AG10803 (cell line): ENCODE measurements at regions not wholly inside any gene's neighbourhood (a gene's known extent, or its start where the extent isn't known, plus 50 kb on each side); places are given as distances from the start of the nearest gene placed in this dataset.

Experiments
- DNase-seq: peaks from one replicate; pipeline ENCODE4 v3.0.0; 2010; ENCODE audit warnings: low read depth
- H3K4me3 ChIP-seq: 2 replicates; pipeline ENCODE4 v1.5.1; 2011; ENCODE audit warnings: mild to moderate bottlenecking, low read length, control low read depth
- CTCF ChIP-seq: conservative IDR thresholded peaks from 2 replicates; pipeline ENCODE4 v1.5.1; 2011; ENCODE audit warnings: mild to moderate bottlenecking, low read length, control low read depth, inconsistent platforms

GRCh38 chr7:115734641-115735040 is 295.9 kb downstream of the TFEC start:
- no peak for TF ChIP-seq CTCF
- H3K4me3 ChIP-seq, result no peak overlapping the region
- DNase-seq, result no peak

GRCh38 chr7:115731796-115732471 is 298.6 kb downstream of the TFEC start:
- TF ChIP-seq CTCF, result no peak
- H3K4me3 ChIP-seq, result no peak overlapping the region
- no peak for DNase-seq

- no peak overlapping the region for H3K4me3 ChIP-seq
- no peak for DNase-seq
- TF ChIP-seq CTCF, result no peak
Observed at GRCh38 chr7:115728518-115728917, 302.0 kb downstream of the TFEC start.

GRCh38 chr7:115724400-115725056 is 306.0 kb downstream of the TFEC start:
- no peak for TF ChIP-seq CTCF
- DNase-seq, result no peak
- no peak overlapping the region for H3K4me3 ChIP-seq

GRCh38 chr7:115722302-115722977 is 308.1 kb downstream of the TFEC start:
- no peak for TF ChIP-seq CTCF
- DNase-seq, result no peak
- H3K4me3 ChIP-seq, result no peak overlapping the region

GRCh38 chr7:115721293-115722217 is 309.0 kb downstream of the TFEC start:
- no peak for TF ChIP-seq CTCF
- no peak overlapping the region for H3K4me3 ChIP-seq
- DNase-seq, result no peak
